Aorta (tissue), 5 donors: ENCODE measurements at regions not wholly inside any gene's neighbourhood (a gene's known extent, or its start where the extent isn't known, plus 50 kb on each side); places are given as distances from the start of the nearest gene placed in this dataset.

Source experiments
- ATAC-seq: fragments of 200-7000 bp; cut with Tn5 transposase; one replicate; pipeline ENCODE4 v1.9.1; 2022; ENCODE audit warnings: moderate library complexity; ENCODE audit not compliant: low FRiP score
- DNase-seq, 2 donors: peaks; one replicate each; pipeline ENCODE4 v3.0.0-alpha.2; 2020
- H3K27ac ChIP-seq, 2 donors: one replicate each; pipeline ENCODE4 v1.5.1; 2013; ENCODE audit warnings: low read length in 2 of 2, mild to moderate bottlenecking in 2 of 2, moderate library complexity in 2 of 2, control low read depth in 1 of 2, inconsistent platforms in 1 of 2, low read depth in 1 of 2
- H3K27me3 ChIP-seq, 2 donors: one replicate each; pipeline ENCODE4 v1.6.1; 2013; ENCODE audit warnings: control low read depth in 1 of 2, low read length in 1 of 2, mild to moderate bottlenecking in 1 of 2, moderate library complexity in 1 of 2; ENCODE audit not compliant: insufficient read depth in 2 of 2, control insufficient read depth in 1 of 2
- H3K36me3 ChIP-seq, 2 donors: one replicate each; pipeline ENCODE4 v1.6.1; 2013; ENCODE audit warnings: control low read depth in 1 of 2, low read length in 1 of 2, mild to moderate bottlenecking in 1 of 2; ENCODE audit not compliant: insufficient read depth in 2 of 2, control insufficient read depth in 1 of 2
- H3K4me1 ChIP-seq, 2 donors: one replicate each; pipeline ENCODE4 v1.6.1; 2013; ENCODE audit warnings: low read length in 2 of 2, control low read depth in 1 of 2, mild to moderate bottlenecking in 1 of 2, moderate library complexity in 1 of 2; ENCODE audit not compliant: insufficient read depth in 2 of 2, control insufficient read depth in 1 of 2
- H3K4me3 ChIP-seq, 2 donors: one replicate each; pipeline ENCODE4 v1.5.1; 2013; ENCODE audit warnings: low read length in 2 of 2, control low read depth in 1 of 2, mild to moderate bottlenecking in 1 of 2
- H3K9me3 ChIP-seq: one replicate; pipeline ENCODE4 v1.6.1; 2013; ENCODE audit warnings: mild to moderate bottlenecking, low read length; ENCODE audit not compliant: control insufficient read depth
- WGBS, 2 donors: extraction: QIAGEN DNeasy Blood & Tissue Kit; methylation state at CpG; one replicate each; pipeline ENCODE4 v1.1.7; 2013; 5-methylcytosine and 5-hydroxymethylcytosine counted together
- intact Hi-C, 2 donors: fragments of 100-400 bp; cut with DNase I; formaldehyde crosslinking; loops; one replicate each; pipeline versions ENCODE4 v1.14.2 to v1.15.0; 2022
- donor health status: healthy with polysubstance abuse.
- donor health status: Bipolar disorder and iron deficiency.
- donor health status: DM: no; HTN: no; CAD: no.
- donor health status: DM: no; HTN: no; CAD: no.
- donor health status: DM: yes; HTN: yes; CAD: no.

DNA sequence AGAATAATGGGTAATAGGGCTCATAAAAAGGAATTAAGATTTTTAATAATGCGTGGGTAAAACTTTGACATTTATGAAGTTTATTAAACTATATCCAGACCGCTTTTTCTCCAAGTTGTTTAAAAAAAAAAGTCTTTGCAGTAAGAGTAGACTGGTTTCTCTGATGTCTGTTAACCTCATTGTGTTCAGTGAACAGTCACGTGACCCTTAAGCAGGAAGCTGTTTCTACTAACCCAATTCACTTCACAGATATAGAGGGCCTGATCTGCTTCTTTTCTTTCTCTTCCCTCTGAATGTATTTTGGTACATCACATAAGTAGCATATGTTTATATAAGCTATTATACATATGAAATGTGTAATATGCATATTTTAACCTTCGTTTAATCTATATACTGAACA lies 1011.3 kb upstream of the CELF4 start:
- intact Hi-C loops = no loop called here
- H3K4me1 ChIP-seq = no peaks in the 10 kb centered on the region
- ATAC-seq (no peak), DNase-seq (no peak)
- no peak overlapping the region for H3K27ac ChIP-seq
- no peaks in the 10 kb centered on the region for H3K27me3 ChIP-seq
- H3K4me3 ChIP-seq = no peak overlapping the region
- WGBS, 2 donors = 82 to 85% methylated on average over 4 of the region's 4 CpGs
- H3K9me3 ChIP-seq = no peaks in the 10 kb centered on the region
- H3K36me3 ChIP-seq = no peaks in the 10 kb centered on the region

DNA sequence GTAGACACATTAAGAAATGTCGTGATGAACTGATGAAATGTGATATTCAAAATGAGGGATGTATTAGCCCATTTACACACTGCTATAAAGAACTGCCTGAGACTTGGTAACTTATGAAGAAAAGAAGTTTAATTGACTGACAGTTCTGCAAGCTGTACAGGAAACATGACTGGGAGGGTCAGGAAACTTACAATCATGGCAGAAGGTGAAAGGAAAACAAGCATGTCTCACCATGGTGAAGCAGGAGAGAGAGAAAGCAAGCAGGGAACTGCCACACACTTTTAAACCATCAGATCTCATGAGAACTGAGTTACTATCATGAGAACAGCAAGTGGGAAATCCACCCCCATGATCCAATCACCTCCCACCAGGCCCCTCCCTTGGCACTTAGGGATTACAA lies 1010.8 kb upstream of the CELF4 start:
- DNase-seq (no peak), ATAC-seq (no peak)
- no peaks in the 10 kb centered on the region for H3K4me1 ChIP-seq
- no peaks in the 10 kb centered on the region for H3K27me3 ChIP-seq
- H3K36me3 ChIP-seq = no peaks in the 10 kb centered on the region
- H3K27ac ChIP-seq = no peak overlapping the region
- no peaks in the 10 kb centered on the region for H3K9me3 ChIP-seq
- H3K4me3 ChIP-seq = no peak overlapping the region
- intact Hi-C loops = no loop called here
- 84 to 87% methylated on average over 1 of the region's 1 CpG for WGBS, 2 donors

DNA sequence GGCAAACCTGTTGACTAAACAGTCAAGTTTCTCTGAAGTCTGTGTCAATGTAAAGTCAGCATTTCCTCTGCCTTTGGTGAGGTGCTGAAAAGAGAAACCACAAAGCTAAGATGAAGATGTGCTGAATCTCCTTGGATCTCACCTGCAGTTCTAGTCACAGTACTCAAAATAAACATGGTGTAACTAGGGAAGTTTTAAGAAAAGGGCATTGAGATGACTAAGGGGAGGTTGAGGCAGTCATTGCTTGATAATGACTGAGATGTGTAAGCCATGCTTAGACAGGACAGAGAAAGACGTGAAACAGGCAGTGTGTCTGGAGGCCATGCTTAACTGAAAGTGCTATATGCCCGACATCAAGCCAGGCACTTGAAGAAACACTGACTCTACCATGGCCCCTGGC lies 1010.0 kb upstream of the CELF4 start:
- Histone ChIP-seq H3K4me1 (no peaks in the 10 kb centered on the region), H3K27ac (no peak overlapping the region), H3K36me3 (no peaks in the 10 kb centered on the region), H3K27me3 (no peaks in the 10 kb centered on the region), H3K9me3 (no peaks in the 10 kb centered on the region), H3K4me3 (no peak overlapping the region)
- no peak for ATAC-seq
- DNase-seq = no peak
- WGBS, 2 donors = 90 to 95% methylated on average over 2 of the region's 2 CpGs
- intact Hi-C loops = no loop called here

DNA sequence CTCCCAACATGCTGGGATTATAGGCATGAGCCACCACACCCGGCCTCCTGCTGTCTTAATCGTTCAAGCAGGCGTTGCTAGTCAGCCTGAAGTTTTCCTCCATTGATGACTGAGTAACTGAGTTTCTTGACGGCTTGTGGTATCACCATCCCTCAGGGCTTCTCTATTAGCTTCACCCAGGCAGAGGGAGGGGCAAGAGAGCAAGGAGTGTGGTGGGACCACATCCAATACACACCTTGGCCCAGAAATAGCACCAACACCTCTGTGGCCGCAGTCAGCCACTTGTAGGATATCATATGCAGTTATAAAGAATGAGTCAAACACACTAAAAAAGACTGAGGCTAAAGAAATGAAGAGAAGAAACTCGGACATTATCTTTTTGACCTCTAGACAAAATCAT lies 1009.4 kb upstream of the CELF4 start:
- Histone ChIP-seq H3K9me3 (no peaks in the 10 kb centered on the region), H3K4me1 (no peaks in the 10 kb centered on the region), H3K4me3 (no peak overlapping the region), H3K27me3 (no peaks in the 10 kb centered on the region), H3K36me3 (no peaks in the 10 kb centered on the region), H3K27ac (no peak overlapping the region)
- WGBS, 2 donors = 83 to 88% methylated on average over 6 of the region's 6 CpGs
- DNase-seq (no peak), ATAC-seq (no peak)
- intact Hi-C loops = no loop called here

DNA sequence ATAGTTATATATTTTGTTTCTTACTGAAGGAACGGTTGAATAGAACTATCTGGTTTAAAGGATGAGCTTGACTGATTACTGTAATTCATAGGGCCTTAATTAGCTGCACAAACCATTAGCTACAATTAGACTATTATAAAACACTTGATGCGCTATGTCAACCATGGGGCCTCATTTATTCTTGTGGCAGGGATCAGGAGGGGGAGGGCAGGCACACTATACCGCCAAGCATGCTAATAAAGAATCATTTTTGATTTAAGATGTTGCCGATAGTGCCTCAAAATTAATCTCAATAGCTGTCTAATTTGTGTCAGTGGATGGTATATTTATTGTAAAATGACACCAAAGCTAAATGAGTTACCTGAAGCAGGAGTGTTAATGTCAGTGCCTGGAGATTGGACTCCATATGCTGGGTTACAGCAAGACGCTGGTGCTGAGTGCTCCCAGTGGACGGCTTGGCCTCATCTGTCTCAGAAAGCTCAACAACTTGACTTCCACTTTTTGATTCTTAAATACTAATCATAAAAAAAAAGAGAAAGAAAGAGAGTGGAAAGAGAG lies 1007.0 kb upstream of the CELF4 start:
- intact Hi-C loops = no loop called here
- WGBS, 2 donors = 84 to 88% methylated on average over 6 of the region's 6 CpGs
- H3K9me3 ChIP-seq = no peaks in the 10 kb centered on the region
- no peak for ATAC-seq
- no peaks in the 10 kb centered on the region for H3K4me1 ChIP-seq
- no peak overlapping the region for H3K4me3 ChIP-seq
- DNase-seq = no peak
- no peaks in the 10 kb centered on the region for H3K27me3 ChIP-seq
- H3K36me3 ChIP-seq = no peaks in the 10 kb centered on the region
- no peak overlapping the region for H3K27ac ChIP-seq

DNA sequence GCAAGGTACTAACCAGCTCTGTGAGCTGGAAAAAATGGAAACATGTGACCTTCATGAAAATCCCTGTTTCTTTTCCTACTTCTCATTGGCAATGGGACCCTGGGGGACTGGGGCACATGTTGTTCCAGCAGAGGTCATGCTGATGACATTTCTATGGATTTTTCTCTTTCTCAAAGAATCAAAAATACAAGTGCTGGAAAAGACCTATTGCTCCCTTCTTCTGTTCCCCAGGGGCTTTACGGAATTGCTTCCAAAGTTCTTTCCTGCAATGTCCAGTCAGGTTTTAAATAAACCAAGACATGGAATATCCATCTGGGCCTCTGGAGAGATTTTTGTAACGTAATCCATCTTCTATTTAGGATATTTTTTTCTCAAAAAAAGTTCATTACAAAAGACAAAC lies 1006.1 kb upstream of the CELF4 start:
- no peak for DNase-seq
- H3K9me3 ChIP-seq = no peaks in the 10 kb centered on the region
- no peak overlapping the region for H3K27ac ChIP-seq
- H3K36me3 ChIP-seq = no peaks in the 10 kb centered on the region
- intact Hi-C loops = no loop called here
- ATAC-seq = no peak
- no peaks in the 10 kb centered on the region for H3K27me3 ChIP-seq
- WGBS, 2 donors = 19 to 26% methylated on average over 2 of the region's 2 CpGs
- H3K4me3 ChIP-seq = no peak overlapping the region
- no peaks in the 10 kb centered on the region for H3K4me1 ChIP-seq

DNA sequence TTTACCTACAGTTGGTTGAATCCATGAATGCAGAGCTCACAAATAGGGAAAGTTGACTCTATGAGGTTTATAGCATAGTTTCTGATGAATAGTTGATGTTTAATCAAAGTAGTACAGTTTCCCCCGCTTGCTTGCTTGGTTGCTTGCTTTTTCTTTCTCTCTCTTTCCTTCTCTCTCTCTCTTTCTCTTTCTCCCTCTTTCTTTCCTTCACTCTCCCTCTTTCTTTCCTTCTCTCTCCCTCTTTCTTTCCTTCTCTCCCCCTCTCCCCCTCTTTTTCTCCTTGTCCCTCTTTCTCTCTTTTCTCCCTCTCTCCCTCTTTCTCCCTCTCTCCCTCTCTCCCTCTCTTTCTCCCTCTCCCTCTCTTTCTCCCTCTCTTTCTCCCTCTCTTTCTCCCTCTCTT lies 999.9 kb upstream of the CELF4 start:
- DNase-seq (no peak), ATAC-seq (no peak)
- intact Hi-C loops = no loop called here
- Histone ChIP-seq H3K36me3 (no peaks in the 10 kb centered on the region), H3K4me3 (no peak overlapping the region), H3K9me3 (no peaks in the 10 kb centered on the region), H3K27ac (no peak overlapping the region), H3K4me1 (no peaks in the 10 kb centered on the region), H3K27me3 (no peaks in the 10 kb centered on the region)
- WGBS, 2 donors = 88 to 91% methylated on average over 1 of the region's 1 CpG

DNA sequence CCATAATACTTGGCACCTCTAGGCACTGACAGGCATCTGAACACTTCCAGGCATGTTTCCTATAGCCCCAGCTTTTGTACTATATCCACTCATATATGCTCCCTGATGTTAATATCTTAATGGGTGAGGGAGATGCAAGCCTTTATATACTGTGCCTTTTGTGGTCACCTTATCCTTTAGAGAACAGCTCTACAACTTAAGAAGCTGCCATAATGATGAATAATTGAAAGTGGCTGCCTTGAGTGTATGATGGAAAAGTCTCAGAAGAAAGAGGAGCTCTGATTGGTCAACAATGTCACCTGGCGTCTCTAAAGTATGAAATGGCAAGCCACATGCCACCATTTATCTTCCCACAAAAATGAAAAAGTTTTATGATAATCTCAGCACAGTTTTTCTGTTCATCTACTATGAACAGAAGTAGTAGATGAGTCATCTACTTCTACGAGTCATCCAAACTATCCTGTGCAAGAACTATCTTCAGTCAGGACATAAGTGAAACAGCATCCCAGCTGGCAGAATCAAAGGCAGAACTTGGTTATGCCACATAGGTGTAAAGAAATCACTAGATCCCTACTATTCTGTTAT lies 997.9 kb upstream of the CELF4 start:
- ATAC-seq = no peak
- intact Hi-C loops = no loop called here

DNA sequence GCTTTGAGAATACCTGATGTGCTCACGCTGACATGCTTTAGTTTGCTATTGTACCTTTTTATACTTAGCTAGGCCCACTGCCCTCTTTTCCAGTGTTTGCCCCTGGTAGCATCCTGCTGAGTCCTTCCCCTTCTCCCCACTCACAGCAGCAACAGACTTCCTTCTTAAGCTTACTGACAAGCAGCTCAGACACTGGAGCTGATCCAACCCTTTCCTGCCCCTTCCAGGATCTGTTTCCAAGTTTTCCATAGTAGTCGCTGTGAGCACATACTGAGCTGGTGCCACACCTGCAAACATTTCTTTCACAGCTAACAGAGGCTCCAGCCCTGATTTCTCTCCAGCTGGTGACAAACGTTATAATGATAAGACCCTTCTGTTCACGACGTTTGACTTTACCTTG lies 991.4 kb upstream of the CELF4 start:
- intact Hi-C loops = no loop called here
- H3K9me3 ChIP-seq = no peaks in the 10 kb centered on the region
- DNase-seq = no peak
- no peaks in the 10 kb centered on the region for H3K4me1 ChIP-seq
- 34 to 37% methylated on average over 5 of the region's 5 CpGs for WGBS, 2 donors
- H3K27me3 ChIP-seq = no peaks in the 10 kb centered on the region
- no peak overlapping the region for H3K27ac ChIP-seq
- no peak overlapping the region for H3K4me3 ChIP-seq
- no peaks in the 10 kb centered on the region for H3K36me3 ChIP-seq
- ATAC-seq = no peak

More for the DNA sequence above, 997.9 kb upstream of the CELF4 start:
- 78 to 88% methylated on average over 2 of the region's 2 CpGs for WGBS, 2 donors
- Histone ChIP-seq H3K9me3 (no peaks in the 10 kb centered on the region), H3K4me3 (no peak overlapping the region), H3K27me3 (no peaks in the 10 kb centered on the region), H3K4me1 (no peaks in the 10 kb centered on the region), H3K27ac (no peak overlapping the region), H3K36me3 (no peaks in the 10 kb centered on the region)
- DNase-seq = no peak
